IMR-90 (cell line): ENCODE measurements at regions not wholly inside any gene's neighbourhood (a gene's known extent, or its start where the extent isn't known, plus 50 kb on each side); places are given as distances from the start of the nearest gene placed in this dataset.

Experiments
- ATAC-seq: fragments of 200-7000 bp; cut with Tn5 transposase; 2 replicates; pipeline ENCODE4 v1.9.1; 2020; ENCODE audit warnings: low read depth, mild to moderate bottlenecking, moderate library complexity
- BruUV-seq: library from RNA; stranded (reverse); fragments of 400-500 nt; replicated peaks from 2 replicates; lab custom pipeline; 2021; lab: Mats Ljungman, UMichigan
- CTCF ChIA-PET: fragments of 300-600 bp; formaldehyde crosslinking; extraction: SDS; loops from one replicate; lab custom pipeline; 2021; ENCODE audit warnings: antibody characterized with exemption; lab: Yijun Ruan, JAX
- POLR2A ChIA-PET: fragments of 300-600 bp; sonication (Branson Sonifier 250); formaldehyde crosslinking; loops from one replicate; lab custom pipeline; 2022; ENCODE audit warnings: antibody characterized with exemption; ENCODE audit not compliant: unreplicated experiment; lab: Charles Lee
- DNase-seq: peaks from one replicate; pipeline ENCODE4 v3.0.0; 2013
- H2AFZ ChIP-seq: replicated peaks from 2 replicates; pipeline ENCODE3; 2013; ENCODE audit warnings: low read length, mild to moderate bottlenecking; ENCODE audit not compliant: poor library complexity
- H2AK5ac ChIP-seq: 2 replicates; pipeline ENCODE4 v1.6.1; 2013; ENCODE audit warnings: low read depth, low read length, inconsistent platforms
- H2AK9ac ChIP-seq: replicated peaks from 2 replicates; pipeline ENCODE3; 2013; ENCODE audit warnings: mild to moderate bottlenecking, low read depth, low read length, moderate library complexity; ENCODE audit not compliant: poor library complexity
- H2BK120ac ChIP-seq: 2 replicates; pipeline ENCODE4 v1.6.1; 2013; ENCODE audit warnings: low read depth, low read length, inconsistent platforms
- H2BK15ac ChIP-seq: 3 replicates; pipeline ENCODE4 v1.6.1; 2013; ENCODE audit warnings: low read depth, low read length, inconsistent platforms
- H2BK20ac ChIP-seq: 2 replicates; pipeline ENCODE4 v1.6.1; 2013; ENCODE audit warnings: low read depth, mild to moderate bottlenecking, inconsistent platforms, low read length, moderate library complexity
- H2BK5ac ChIP-seq: 2 replicates; pipeline ENCODE4 v1.6.1; 2013; ENCODE audit warnings: mild to moderate bottlenecking, low read depth, low read length, inconsistent platforms; ENCODE audit not compliant: poor library complexity, severe bottlenecking
- H3K14ac ChIP-seq: replicated peaks from 2 replicates; pipeline ENCODE4 v1.6.1; 2013; ENCODE audit warnings: low read depth, low read length, inconsistent platforms
- H3K18ac ChIP-seq: 2 replicates; pipeline ENCODE4 v1.6.1; 2013; ENCODE audit warnings: low read depth, low read length, control low read depth
- H3K23ac ChIP-seq: 2 replicates; pipeline ENCODE4 v1.6.1; 2013; ENCODE audit warnings: low read depth, low read length, inconsistent platforms
- H3K27ac ChIP-seq: 2 replicates; pipeline ENCODE4 v1.5.1; 2013; ENCODE audit warnings: mild to moderate bottlenecking, control low read depth, low read length; ENCODE audit not compliant: insufficient read depth
- H3K27me3 ChIP-seq: 2 replicates; pipeline ENCODE4 v1.6.1; 2013; ENCODE audit warnings: low read length; ENCODE audit not compliant: control insufficient read depth, insufficient read depth
- H3K36me3 ChIP-seq: 2 replicates; pipeline ENCODE4 v1.6.1; 2013; ENCODE audit warnings: low read length, mixed read lengths; ENCODE audit not compliant: control insufficient read depth, insufficient read depth
- H3K4ac ChIP-seq: 2 replicates; pipeline ENCODE4 v1.6.1; 2013; ENCODE audit warnings: low read depth, low read length, inconsistent platforms
- H3K4me1 ChIP-seq: 2 replicates; pipeline ENCODE4 v1.6.1; 2013; ENCODE audit warnings: low read length, mixed read lengths; ENCODE audit not compliant: control insufficient read depth, insufficient read depth
- H3K4me2 ChIP-seq: 2 replicates; pipeline ENCODE4 v1.6.1; 2013; ENCODE audit warnings: low read depth, mild to moderate bottlenecking, control low read depth, low read length, moderate library complexity
- H3K4me3 ChIP-seq: 2 replicates; pipeline ENCODE4 v1.5.1; 2013; ENCODE audit warnings: low read depth, mild to moderate bottlenecking, control low read depth, low read length, moderate library complexity; ENCODE audit not compliant: insufficient read depth
- H3K56ac ChIP-seq: 2 replicates; pipeline ENCODE4 v1.6.1; 2013; ENCODE audit warnings: low read length, inconsistent platforms; ENCODE audit not compliant: insufficient read depth; ENCODE audit errors: extremely low read depth
- H3K79me1 ChIP-seq, 2 experiments: 2 replicates each; pipeline ENCODE4 v1.6.1; 2013; ENCODE audit warnings: low read length in 2 of 2, inconsistent platforms in 1 of 2, low read depth in 1 of 2
- H3K9ac ChIP-seq: 2 replicates; pipeline ENCODE4 v1.6.1; 2013; ENCODE audit warnings: low read depth, low read length, control low read depth
- H3K9me1 ChIP-seq: 2 replicates; pipeline ENCODE4 v1.6.1; 2013; ENCODE audit warnings: low read length, inconsistent platforms; ENCODE audit not compliant: insufficient read depth
- H3K9me3 ChIP-seq: 2 replicates; pipeline ENCODE4 v1.6.1; 2013; ENCODE audit warnings: low read length; ENCODE audit not compliant: control insufficient read depth, insufficient read depth
- H4K20me1 ChIP-seq: 2 replicates; pipeline ENCODE4 v1.6.1; 2013; ENCODE audit warnings: low read length, inconsistent platforms; ENCODE audit not compliant: insufficient read depth
- H4K5ac ChIP-seq: 2 replicates; pipeline ENCODE4 v1.6.1; 2013; ENCODE audit warnings: mild to moderate bottlenecking, low read depth, low read length, control low read depth
- H4K8ac ChIP-seq, 2 experiments: 2 replicates each; pipeline ENCODE4 v1.6.1; 2013; ENCODE audit warnings: low read depth in 2 of 2, low read length in 2 of 2, control low read depth in 1 of 2, inconsistent platforms in 1 of 2
- H4K91ac ChIP-seq: 2 replicates; pipeline ENCODE4 v1.6.1; 2013; ENCODE audit warnings: low read depth, low read length, inconsistent platforms; ENCODE audit not compliant: insufficient read depth
- BHLHE40 ChIP-seq: fragments of 150-350 bp; IDR thresholded peaks from 2 replicates; pipeline ENCODE4 v1.6.1; 2016; ENCODE audit warnings: mild to moderate bottlenecking, low read depth, low read length
- FOS ChIP-seq: fragments of 150-350 bp; IDR thresholded peaks from 2 replicates; pipeline ENCODE4 v1.6.1; 2016; ENCODE audit warnings: low read depth, low read length
- WGBS, 2 experiments: methylation state at CpG; one replicate each; pipeline versions ENCODE4 v1.1.5 to v1.1.7; 2013; ENCODE audit warnings: missing lambda C conversion rate in 2 of 2; ENCODE audit not compliant: insufficient read length in 1 of 2; ENCODE audit errors: extremely low coverage in 2 of 2; 5-methylcytosine and 5-hydroxymethylcytosine counted together
- dilution Hi-C: fragments of 300-500 bp; cut with HindIII; formaldehyde crosslinking; loops from one replicate; pipeline ENCODE4 v1.14.3; 2018; ENCODE audit warnings: low sequenced_read_pairs; ENCODE audit not compliant: unreplicated experiment
- in situ Hi-C: fragments of 300-500 bp; cut with MboI; formaldehyde crosslinking; loops from 3 replicates; pipeline ENCODE4 v1.14.3; 2019; ENCODE audit warnings: low sequenced_read_pairs, inconsistent platforms, mixed read lengths
- intact Hi-C: fragments of 100-400 bp; cut with micrococcal nuclease; formaldehyde crosslinking; loops from 2 replicates; pipeline ENCODE4 v1.10.0; 2022

DNA sequence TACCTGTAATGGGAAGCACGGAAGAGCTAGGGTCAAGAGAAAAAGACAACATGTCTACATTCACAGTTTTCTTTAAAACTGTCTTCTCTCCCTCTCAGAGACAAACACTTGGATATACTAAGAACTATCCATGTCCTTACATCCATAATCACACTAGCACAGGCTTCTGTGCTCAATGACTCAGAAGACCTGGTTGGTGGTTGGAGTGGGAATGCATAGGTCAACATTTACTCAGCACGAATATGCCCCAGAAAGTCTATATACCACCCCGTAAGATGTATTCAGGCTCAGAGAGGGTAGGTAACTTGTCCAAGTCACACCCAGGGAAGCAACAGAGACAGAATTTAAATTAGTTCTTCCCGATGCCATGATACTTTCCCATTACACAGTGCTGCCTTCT is 891.1 kb downstream of the TUSC7 start:
- peak; percentile 80 for DNase-seq
- dilution Hi-C loops = no loop called here

More for the DNA sequence above, 891.1 kb downstream of the TUSC7 start:
- H2AK9ac ChIP-seq = no peak overlapping the region
- H2BK20ac ChIP-seq = no peak overlapping the region
- H3K27ac ChIP-seq = no peak overlapping the region
- no peak overlapping the region for H4K5ac ChIP-seq
- H4K20me1 ChIP-seq = no peaks in the 10 kb centered on the region
- no peaks in the 10 kb centered on the region for H3K27me3 ChIP-seq
- ChIA-PET CTCF (no interaction called here), POLR2A (no interaction called here)
- no peak overlapping the region for H3K56ac ChIP-seq
- H3K4me1 ChIP-seq = no peaks in the 10 kb centered on the region
- no peak overlapping the region for H4K8ac ChIP-seq
- H3K9me3 ChIP-seq = no peaks in the 10 kb centered on the region
- H3K9me1 ChIP-seq = no peaks in the 10 kb centered on the region
- no peak overlapping the region for H2BK5ac ChIP-seq
- H3K9ac ChIP-seq = no peak overlapping the region
- TF ChIP-seq BHLHE40 = no peak
- peak; percentile 41; the same call in 1 of the 2 replicates for TF ChIP-seq FOS
- no peak overlapping the region for H2BK120ac ChIP-seq
- no peak overlapping the region for H3K14ac ChIP-seq
- no peak overlapping the region for H2AK5ac ChIP-seq
- BruUV-seq = no TSS peak
- intact Hi-C loops (no loop called here), in situ Hi-C loops (no loop called here)
- ATAC-seq = peak; percentile 32; the same call in 1 of the 2 replicates
- no peak overlapping the region for H3K4me3 ChIP-seq
- H3K4ac ChIP-seq = no peak overlapping the region
- no peak overlapping the region for H3K4me2 ChIP-seq
- no peak overlapping the region for H2BK15ac ChIP-seq
- H3K23ac ChIP-seq = no peak overlapping the region
- no peaks in the 10 kb centered on the region for H3K36me3 ChIP-seq
- H3K79me1 ChIP-seq = no peaks in the 10 kb centered on the region
- WGBS, 2 experiments = no CpG with 5 or more reads among the region's 4 CpGs
- H3K18ac ChIP-seq = no peak overlapping the region
- no peak overlapping the region for H2AFZ ChIP-seq
- no peak overlapping the region for H4K91ac ChIP-seq
